Thymus (tissue), 11 donors: ENCODE measurements at regions not wholly inside any gene's neighbourhood (a gene's known extent, or its start where the extent isn't known, plus 50 kb on each side); places are given as distances from the start of the nearest gene placed in this dataset.
"Not testable (repeated sequence)": the region's sequence is repeated elsewhere in the genome, so short reads cannot be mapped to it uniquely, and the experiment has no call there.

ENCODE experiments used
- DNase-seq, 9 donors: peaks; one replicate each; pipeline ENCODE4 v3.0.0-alpha.2; 2013; ENCODE audit warnings: low spot score in 9 of 9, low read depth in 6 of 9, missing footprints in 1 of 9
- H3K27ac ChIP-seq, 2 donors: one replicate each; pipeline ENCODE4 v1.5.1; 2013; ENCODE audit warnings: control low read depth in 1 of 2, low read depth in 1 of 2, low read length in 1 of 2, mild to moderate bottlenecking in 1 of 2, moderate library complexity in 1 of 2
- H3K27me3 ChIP-seq, 2 donors: one replicate each; pipeline ENCODE4 v1.5.1; 2013; ENCODE audit warnings: low read length in 1 of 2; ENCODE audit not compliant: control insufficient read depth in 2 of 2, insufficient read depth in 1 of 2
- H3K36me3 ChIP-seq, 2 donors: one replicate each; pipeline ENCODE4 v1.5.1; 2013; ENCODE audit warnings: low read length in 1 of 2, mild to moderate bottlenecking in 1 of 2, moderate library complexity in 1 of 2; ENCODE audit not compliant: control insufficient read depth in 2 of 2, insufficient read depth in 2 of 2
- H3K4me1 ChIP-seq, 2 donors: one replicate each; pipeline ENCODE4 v1.5.1; 2013; ENCODE audit warnings: low read length in 2 of 2; ENCODE audit not compliant: control insufficient read depth in 2 of 2, insufficient read depth in 2 of 2
- H3K4me3 ChIP-seq, 2 donors: one replicate each; pipeline ENCODE4 v1.5.1; 2013; ENCODE audit warnings: low read length in 2 of 2, control low read depth in 1 of 2, mild to moderate bottlenecking in 1 of 2
- H3K9me3 ChIP-seq, 2 donors: one replicate each; pipeline ENCODE4 v1.5.1; 2013; ENCODE audit warnings: low read length in 1 of 2, mild to moderate bottlenecking in 1 of 2; ENCODE audit not compliant: control insufficient read depth in 2 of 2, insufficient read depth in 1 of 2
- WGBS: extraction: QIAGEN DNeasy Blood & Tissue Kit; methylation state at CpG from one replicate; pipeline ENCODE4 v1.1.7; 2013; 5-methylcytosine and 5-hydroxymethylcytosine counted together
- donor health status: healthy.

DNA sequence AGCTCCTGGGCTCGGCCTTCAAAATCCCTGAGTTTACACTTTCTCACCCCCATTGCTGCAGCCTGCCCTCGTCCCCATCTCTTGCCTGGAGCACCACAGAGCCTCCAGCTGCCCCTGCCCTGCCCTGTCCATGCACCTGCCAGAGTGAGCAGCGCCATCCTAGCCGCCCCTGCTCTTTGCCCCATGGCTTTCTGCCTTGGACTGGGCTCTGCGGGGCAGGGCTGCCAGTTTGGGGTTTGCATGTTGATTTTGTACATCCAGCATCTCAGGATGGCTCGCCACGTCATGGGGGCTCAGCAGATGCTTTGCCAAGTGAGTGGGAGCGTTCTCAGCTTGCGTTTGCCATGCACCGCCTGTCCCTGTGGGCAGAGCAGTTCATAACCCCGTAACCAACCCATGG is 67.1 kb upstream of the HGFAC start:
- Histone ChIP-seq H3K27me3 (peaks cover 0 to 24% of the 10 kb centered on the region in 2 donors), H3K4me3 (no peak overlapping the region), H3K4me1 (peaks cover 5 to 32% of the 10 kb centered on the region in 2 donors), H3K27ac (no peak overlapping the region), H3K36me3 (no peaks in the 10 kb centered on the region), H3K9me3 (no peaks in the 10 kb centered on the region)
- WGBS, result 93% methylated on average over 11 of the region's 11 CpGs
- no peak for DNase-seq

DNA sequence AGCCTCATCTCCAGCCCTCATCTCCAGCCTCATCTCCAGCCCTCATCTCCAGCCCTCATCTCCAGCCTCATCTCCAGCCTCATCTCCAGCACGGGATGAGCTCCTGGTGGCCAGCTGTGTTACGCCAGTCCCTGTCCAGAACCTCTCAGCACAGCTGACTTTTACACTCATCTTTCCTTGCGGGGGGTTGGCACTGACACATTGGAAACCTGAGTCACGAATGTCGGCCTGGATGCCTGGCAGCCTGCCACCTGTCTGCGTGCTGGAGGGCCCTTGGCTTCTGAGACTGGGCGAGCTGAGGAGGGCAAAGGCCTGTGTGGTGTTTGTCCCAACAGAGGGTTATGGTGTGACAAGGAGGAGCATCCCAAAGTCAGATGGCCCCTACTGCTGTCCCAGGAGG is 66.1 kb upstream of the HGFAC start:
- peaks cover 0 to 24% of the 10 kb centered on the region in 2 donors for H3K4me1 ChIP-seq
- WGBS, result 87% methylated on average over 7 of the region's 7 CpGs

DNA sequence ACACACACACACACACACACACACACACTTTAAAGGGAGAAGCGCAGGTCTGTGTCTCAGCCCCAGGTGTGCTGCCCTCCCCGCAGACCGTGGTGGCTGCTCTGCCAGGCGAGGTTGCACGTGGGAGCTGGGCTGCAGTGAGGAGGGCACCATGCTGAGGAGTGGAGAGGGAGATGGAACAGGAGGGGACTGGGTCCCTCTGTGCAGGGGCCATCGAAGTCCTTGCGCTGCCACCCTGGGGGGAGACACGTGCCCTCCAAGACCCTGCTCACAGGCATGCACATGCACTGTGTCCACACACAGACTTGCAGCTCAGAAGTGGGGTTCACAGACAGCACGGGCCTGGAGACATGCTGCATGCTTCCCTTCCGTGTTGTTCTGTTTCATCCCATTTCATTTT is 65.5 kb upstream of the HGFAC start:
- Histone ChIP-seq H3K27ac (no peak overlapping the region), H3K36me3 (no peaks in the 10 kb centered on the region), H3K27me3 (peaks cover 0 to 14% of the 10 kb centered on the region in 2 donors), H3K4me3 (no peak overlapping the region), H3K4me1 (peaks cover 0 to 22% of the 10 kb centered on the region in 2 donors), H3K9me3 (peaks cover 2 to 8% of the 10 kb centered on the region in 2 donors)
- DNase-seq, result no peak
- WGBS, result 61% methylated on average over 10 of the region's 10 CpGs

More for the DNA sequence above, 66.1 kb upstream of the HGFAC start:
- DNase-seq, result no peak
- H3K9me3 ChIP-seq, result peaks cover 2 to 8% of the 10 kb centered on the region in 2 donors
- H3K27ac ChIP-seq, result no peak overlapping the region
- H3K27me3 ChIP-seq, result peaks cover 0 to 18% of the 10 kb centered on the region in 2 donors
- H3K36me3 ChIP-seq, result no peaks in the 10 kb centered on the region
- no peak overlapping the region for H3K4me3 ChIP-seq

DNA sequence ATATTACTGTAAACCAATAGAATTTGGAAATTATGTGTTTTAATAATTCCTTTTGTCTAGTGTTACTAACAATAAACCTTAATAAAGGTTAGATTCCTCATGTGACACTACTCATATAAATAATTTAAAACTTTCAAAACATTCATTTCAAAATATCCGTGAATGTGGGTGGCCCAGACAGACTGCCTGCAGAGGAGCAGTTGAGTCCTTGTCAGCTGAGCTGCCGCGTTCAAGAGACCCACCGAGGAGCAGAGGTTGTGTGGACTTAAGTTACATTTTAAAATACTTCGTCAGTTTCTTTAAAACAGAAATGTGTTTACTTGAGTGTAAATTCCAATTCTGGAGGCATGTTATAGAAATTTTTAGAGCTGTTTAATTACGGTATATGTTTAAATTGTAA is 64.2 kb upstream of the HGFAC start:
- H3K27ac ChIP-seq, result no peak overlapping the region
- H3K27me3 ChIP-seq, result peaks cover 0 to 2% of the 10 kb centered on the region in 2 donors
- no peak for DNase-seq
- H3K4me1 ChIP-seq, result peaks cover 0 to 10% of the 10 kb centered on the region in 2 donors
- H3K9me3 ChIP-seq, result peaks cover 2 to 8% of the 10 kb centered on the region in 2 donors
- 98% methylated on average over 6 of the region's 6 CpGs for WGBS
- no peaks in the 10 kb centered on the region for H3K36me3 ChIP-seq
- H3K4me3 ChIP-seq, result no peak overlapping the region

DNA sequence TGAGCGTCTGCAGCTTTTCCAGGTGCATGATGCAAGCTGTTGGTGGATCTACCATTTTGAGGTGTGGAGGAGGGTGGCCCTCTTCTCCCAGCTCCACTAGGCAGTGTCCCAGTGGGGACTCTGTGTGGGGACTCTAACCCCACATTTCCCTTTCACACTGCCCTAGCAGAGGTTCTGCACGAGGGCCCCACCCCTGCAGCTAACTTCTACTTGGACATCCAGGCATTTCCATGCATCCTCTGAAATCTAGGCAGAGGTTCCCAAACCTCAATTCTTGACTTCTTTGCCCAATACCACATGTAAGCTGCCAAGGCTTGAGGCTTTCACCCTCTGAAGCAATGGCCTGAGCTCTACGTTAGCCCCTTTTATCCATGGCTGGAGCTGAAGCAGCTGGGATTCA is 61.4 kb upstream of the HGFAC start:
- not testable (repeated sequence) for H3K9me3 ChIP-seq, DNase-seq
- WGBS, result 98% methylated on average over 3 of the region's 3 CpGs

DNA sequence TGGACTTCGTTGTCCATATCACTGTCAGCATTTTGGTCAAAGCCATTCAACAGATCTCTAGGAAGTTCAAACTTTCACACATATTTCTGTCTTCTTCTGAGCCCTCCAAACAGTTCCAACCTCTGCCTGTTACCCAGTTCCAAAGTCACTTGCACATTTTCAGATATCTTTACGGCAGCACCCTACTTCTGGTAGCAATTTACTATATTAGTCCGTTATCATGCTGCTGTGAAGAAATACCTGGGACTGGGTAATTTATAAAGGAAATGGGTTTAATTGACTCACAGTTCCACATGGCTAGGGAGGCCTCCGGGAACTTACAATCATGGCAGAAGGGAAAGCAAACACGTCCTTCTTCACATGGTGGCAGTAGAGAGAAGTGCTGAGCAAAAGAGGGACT is 60.6 kb upstream of the HGFAC start:
- H3K27ac ChIP-seq, H3K36me3 ChIP-seq: not testable (repeated sequence)

More for the DNA sequence above, 61.4 kb upstream of the HGFAC start:
- not testable (repeated sequence) for H3K36me3 ChIP-seq, H3K27ac ChIP-seq, H3K27me3 ChIP-seq, H3K4me1 ChIP-seq, H3K4me3 ChIP-seq

DNA sequence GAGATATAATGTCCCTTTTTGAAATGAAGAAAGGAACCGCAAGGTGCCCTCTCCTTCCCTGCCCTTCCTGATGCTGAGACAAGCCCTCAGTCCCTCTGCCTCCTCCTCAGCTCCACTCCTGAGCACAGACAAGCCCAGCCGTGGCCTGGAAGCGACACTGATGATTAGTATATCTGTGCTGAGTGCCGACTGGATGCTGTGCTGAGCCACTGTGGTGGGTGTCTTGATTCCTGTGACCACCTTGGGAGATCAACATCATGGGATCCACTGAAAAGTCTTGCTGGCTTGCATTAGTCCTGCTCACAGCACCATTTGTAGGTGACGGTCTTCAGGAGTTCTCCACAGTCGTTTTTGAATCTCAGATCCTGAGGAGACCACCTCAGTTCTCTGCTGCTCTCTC is 59.5 kb upstream of the HGFAC start:
- Histone ChIP-seq H3K9me3 (peaks cover 2 to 11% of the 10 kb centered on the region in 2 donors), H3K36me3 (no peaks in the 10 kb centered on the region), H3K4me1 (peaks cover 0 to 20% of the 10 kb centered on the region in 2 donors), H3K27ac (no peak overlapping the region), H3K4me3 (no peak overlapping the region), H3K27me3 (peaks cover 0 to 15% of the 10 kb centered on the region in 2 donors)
- no peak for DNase-seq
- WGBS, result 96% methylated on average over 6 of the region's 6 CpGs

More for the DNA sequence above, 60.6 kb upstream of the HGFAC start:
- Histone ChIP-seq H3K4me1 (peaks cover 0 to 17% of the 10 kb centered on the region in 2 donors), H3K27me3 (peaks cover 0 to 11% of the 10 kb centered on the region in 2 donors)
- H3K4me3 ChIP-seq, DNase-seq, H3K9me3 ChIP-seq: not testable (repeated sequence)
- 76% methylated on average over 5 of the region's 5 CpGs for WGBS

DNA sequence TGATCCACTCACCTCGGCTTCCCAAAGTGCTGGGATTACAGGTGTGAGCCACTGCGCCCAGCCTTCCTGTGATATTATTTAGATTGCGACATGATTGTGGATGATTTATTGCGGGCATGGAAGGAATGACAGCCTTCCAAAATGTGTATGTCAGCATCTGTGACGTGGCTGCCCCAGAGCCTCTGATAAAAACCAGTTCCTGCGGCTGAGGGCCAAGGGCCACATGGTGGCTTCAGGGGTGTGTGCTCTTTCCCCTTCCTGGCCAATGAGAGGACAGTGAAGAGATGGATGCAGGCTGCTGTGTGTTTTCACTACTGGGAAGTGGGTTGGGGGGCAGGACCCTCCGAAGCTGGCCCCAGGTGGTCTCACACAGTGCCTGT is 57.4 kb upstream of the HGFAC start:
- WGBS, result 95% methylated on average over 7 of the region's 7 CpGs
- no peaks in the 10 kb centered on the region for H3K36me3 ChIP-seq
- H3K27ac ChIP-seq, result no peak overlapping the region
- H3K27me3 ChIP-seq, result peaks cover 2 to 33% of the 10 kb centered on the region in 2 donors
- DNase-seq, result no peak
- peaks cover 2 to 11% of the 10 kb centered on the region in 2 donors for H3K9me3 ChIP-seq
- H3K4me3 ChIP-seq, result no peak overlapping the region
- peaks cover 4 to 30% of the 10 kb centered on the region in 2 donors for H3K4me1 ChIP-seq

DNA sequence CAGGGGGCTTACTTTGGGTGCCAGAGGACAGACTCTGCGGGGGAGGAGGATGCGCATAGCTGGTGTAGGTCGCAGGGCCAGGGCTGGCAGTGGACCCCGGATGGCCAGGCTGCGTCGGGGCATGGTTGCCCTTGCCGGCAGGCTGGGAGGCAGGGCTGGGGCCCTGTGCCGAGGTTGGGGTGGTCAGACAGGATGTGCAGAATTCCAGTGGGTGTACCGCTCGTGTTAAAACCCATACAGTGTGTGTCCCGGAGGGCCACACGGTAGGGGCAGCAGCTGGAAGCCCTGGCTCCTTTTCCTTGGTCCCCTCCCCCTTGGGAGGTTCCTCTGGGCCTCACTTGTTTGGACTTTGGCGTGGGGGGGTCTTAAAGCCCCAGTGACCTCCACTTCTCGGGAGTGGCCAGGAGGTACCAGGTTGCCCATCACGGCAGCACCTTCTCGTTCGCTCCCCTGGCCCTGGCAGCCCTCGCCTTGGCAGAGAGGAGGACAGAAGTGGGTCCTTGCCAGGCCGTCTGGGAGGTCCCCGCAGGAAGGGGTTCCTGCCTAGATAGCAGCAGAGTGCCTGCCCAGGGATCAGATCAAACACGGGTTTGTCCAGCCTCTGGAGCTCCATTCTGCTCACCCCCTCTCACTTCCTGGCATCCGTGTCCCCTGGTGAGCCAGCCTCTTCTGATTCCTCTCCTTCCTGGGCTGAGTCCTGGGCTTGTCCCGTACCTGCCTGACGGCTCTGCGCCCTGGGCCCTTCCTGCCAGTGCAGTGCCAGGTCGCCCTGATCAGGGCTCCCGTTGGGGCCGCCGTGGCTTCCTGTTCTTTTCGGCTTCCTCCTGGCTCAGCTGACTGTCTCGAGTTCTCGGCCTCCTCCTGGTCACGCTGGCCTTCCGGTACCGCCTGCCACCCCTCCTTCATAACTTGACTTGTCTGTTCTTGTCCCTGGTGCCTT is 56.7 kb upstream of the HGFAC start:
- H3K4me1 ChIP-seq, result peaks cover 4 to 32% of the 10 kb centered on the region in 2 donors
- peaks cover 2 to 40% of the 10 kb centered on the region in 2 donors for H3K27me3 ChIP-seq
- no peaks in the 10 kb centered on the region for H3K36me3 ChIP-seq
- DNase-seq, result no peak
- H3K27ac ChIP-seq, result peak overlapping the region; percentile 75 to 89
- no peak overlapping the region for H3K4me3 ChIP-seq
- WGBS, result 60% methylated on average over 35 of the region's 35 CpGs
- peaks cover 1 to 9% of the 10 kb centered on the region in 2 donors for H3K9me3 ChIP-seq
